ENCODE measurements at regions not wholly inside any gene's neighbourhood (a gene's known extent, or its start where the extent isn't known, plus 50 kb on each side); places are given as distances from the start of the nearest gene placed in this dataset.

DNA sequence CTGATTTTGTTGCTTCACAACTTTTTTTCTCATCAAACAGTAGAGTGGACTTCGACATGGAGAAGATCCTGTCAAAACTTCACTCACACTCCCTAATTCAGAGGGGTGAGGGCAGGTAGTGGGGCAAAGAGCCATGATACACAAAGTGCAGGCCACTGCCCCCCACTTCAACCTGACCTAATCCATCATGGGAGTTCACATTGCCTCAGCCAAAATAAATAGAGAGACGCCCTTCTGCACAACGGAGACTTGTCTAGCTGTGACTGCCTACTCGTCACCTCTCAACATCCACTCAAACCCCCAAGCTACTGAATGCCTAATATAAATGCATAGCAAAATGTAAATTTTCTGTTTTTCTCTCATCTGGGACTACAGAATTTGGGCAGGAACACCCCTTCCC is 213.2 kb downstream of the PMP22 start:
- TF ChIP-seq TCF7L2 (IDR thresholded peaks at IDR 0.05; ENCODE audit: borderline replicate concordance, extremely low read depth, insufficient read depth, insufficient read length), result no peak
- no peak for TF ChIP-seq SP1 (IDR thresholded peaks at IDR 0.05; ENCODE audit: low read depth)
- TF ChIP-seq CTCF (IDR thresholded peaks at IDR 0.05 in 2 of 3, conservative IDR thresholded peaks at IDR 0.05 in 1 of 3; ENCODE audit: borderline replicate concordance in 1 of 3, insufficient read depth in 1 of 3, low read depth in 2 of 3, low read length in 2 of 3), result no peak
- TF ChIP-seq EZH2phosphoT487 (IDR thresholded peaks at IDR 0.05; ENCODE audit: borderline replicate concordance), result no peak
- no peak for TF ChIP-seq ZNF274 (IDR thresholded peaks at IDR 0.05; ENCODE audit: low read depth, low read length)
- no peak for TF ChIP-seq ZFX (IDR thresholded peaks at IDR 0.05)
- TF ChIP-seq RAD21 (IDR thresholded peaks at IDR 0.05; ENCODE audit: low read depth), result no peak
- no peak for TF ChIP-seq EZH2 (IDR thresholded peaks at IDR 0.05)
